Keratinocyte (primary cell): ENCODE measurements at regions not wholly inside any gene's neighbourhood (a gene's known extent, or its start where the extent isn't known, plus 50 kb on each side); places are given as distances from the start of the nearest gene placed in this dataset.

Experiments used
- DNase-seq: peaks from one replicate; pipeline ENCODE4 v3.0.0-alpha.2; 2011; ENCODE audit warnings: low read depth, missing footprints, low spot score
- FAIRE-seq: peaks from 2 replicates; lab custom pipeline; 2011; peaks lifted over from hg19 to GRCh38; lab: Jason Lieb, UNC
- H2AFZ ChIP-seq: 2 replicates; pipeline ENCODE4 v1.6.0; 2012; ENCODE audit warnings: low read length, control low read depth, inconsistent platforms; ENCODE audit not compliant: control insufficient read depth
- H3K27ac ChIP-seq: 2 replicates; pipeline ENCODE4 v1.5.1; 2011; ENCODE audit warnings: low read length; ENCODE audit not compliant: control insufficient read depth, insufficient read depth
- H3K27me3 ChIP-seq: 3 replicates; pipeline ENCODE4 v1.6.0; 2011; ENCODE audit warnings: low read length; ENCODE audit not compliant: control insufficient read depth, insufficient read depth; ENCODE audit errors: extremely low read depth
- H3K36me3 ChIP-seq, 2 experiments: 2 replicates in 1 of 2; 3 replicates in 1 of 2; pipeline ENCODE4 v1.5.1; 2011; ENCODE audit warnings: low read length in 2 of 2, mild to moderate bottlenecking in 1 of 2; ENCODE audit not compliant: control insufficient read depth in 2 of 2, insufficient read depth in 2 of 2; ENCODE audit errors: extremely low read depth in 1 of 2
- H3K4me1 ChIP-seq: 3 replicates; pipeline ENCODE4 v1.5.1; 2011; ENCODE audit warnings: low read length; ENCODE audit not compliant: control insufficient read depth, insufficient read depth; ENCODE audit errors: extremely low read depth
- H3K4me2 ChIP-seq: 3 replicates; pipeline ENCODE4 v1.6.0; 2011; ENCODE audit warnings: low read depth, low read length; ENCODE audit not compliant: control insufficient read depth, insufficient read depth; ENCODE audit errors: extremely low read depth
- H3K4me3 ChIP-seq, 3 experiments: fragments of 200-600 bp in 1 of 3; sonication (generic) in 1 of 3; 2 replicates in 2 of 3; 3 replicates in 1 of 3; pipeline ENCODE4 v1.5.1; 2011 to 2016; ENCODE audit warnings: low read length in 3 of 3, mild to moderate bottlenecking in 3 of 3, control low read depth in 2 of 3, inconsistent platforms in 1 of 3, low read depth in 1 of 3, mixed read lengths in 1 of 3, mixed run types in 1 of 3, moderate library complexity in 1 of 3; ENCODE audit not compliant: control insufficient read depth in 2 of 3, insufficient read depth in 2 of 3; ENCODE audit errors: extremely low read depth in 1 of 3
- H3K79me2 ChIP-seq: 2 replicates; pipeline ENCODE4 v1.6.0; 2012; ENCODE audit warnings: low read length; ENCODE audit not compliant: control insufficient read depth, insufficient read depth
- H3K9ac ChIP-seq: 3 replicates; pipeline ENCODE4 v1.6.0; 2011; ENCODE audit warnings: low read length; ENCODE audit not compliant: control insufficient read depth, insufficient read depth; ENCODE audit errors: extremely low read depth
- H3K9me1 ChIP-seq: 3 replicates; pipeline ENCODE4 v1.6.0; 2011; ENCODE audit warnings: low read length; ENCODE audit not compliant: control insufficient read depth, insufficient read depth; ENCODE audit errors: extremely low read depth
- H3K9me3 ChIP-seq: 2 replicates; pipeline ENCODE4 v1.5.1; 2012; ENCODE audit warnings: low read depth, low read length; ENCODE audit not compliant: control insufficient read depth
- H4K20me1 ChIP-seq: 3 replicates; pipeline ENCODE4 v1.6.0; 2011; ENCODE audit warnings: low read length; ENCODE audit not compliant: control insufficient read depth, insufficient read depth; ENCODE audit errors: extremely low read depth
- EZH2 ChIP-seq: IDR thresholded peaks from one replicate; pipeline ENCODE4 v1.6.1; 2012; ENCODE audit warnings: inconsistent platforms, mild to moderate bottlenecking, low read length, moderate library complexity
- dilution Hi-C: fragments of 300-500 bp; cut with MboI; formaldehyde crosslinking; loops from one replicate; pipeline ENCODE4 v1.7.0; 2020; ENCODE audit warnings: low sequenced_read_pairs; ENCODE audit not compliant: extremely low pct_ligation_motif_present
- TF ChIP-seq, protein P1 (sequence below), 3 experiments: IDR thresholded peaks in 1 of 3; conservative IDR thresholded peaks in 1 of 3; optimal IDR thresholded peaks in 1 of 3; 2 replicates in 2 of 3; 3 replicates in 1 of 3; pipeline versions ENCODE3 to v1.5.1; 2011; ENCODE audit warnings: low read length in 3 of 3, mild to moderate bottlenecking in 3 of 3, moderate library complexity in 2 of 3, control low read depth in 1 of 3, inconsistent platforms in 1 of 3; ENCODE audit not compliant: insufficient read depth in 2 of 3; ENCODE audit errors: extremely low read depth in 1 of 3

- peaks cover 33% of the 10 kb centered on the region for H3K4me1 ChIP-seq
- H3K9ac ChIP-seq: no peak overlapping the region
- no peak for FAIRE-seq
- H3K4me3 ChIP-seq: no peak overlapping the region
- no peaks in the 10 kb centered on the region for H3K27me3 ChIP-seq
- no peak for TF ChIP-seq EZH2
- TF ChIP-seq, protein P1, sequence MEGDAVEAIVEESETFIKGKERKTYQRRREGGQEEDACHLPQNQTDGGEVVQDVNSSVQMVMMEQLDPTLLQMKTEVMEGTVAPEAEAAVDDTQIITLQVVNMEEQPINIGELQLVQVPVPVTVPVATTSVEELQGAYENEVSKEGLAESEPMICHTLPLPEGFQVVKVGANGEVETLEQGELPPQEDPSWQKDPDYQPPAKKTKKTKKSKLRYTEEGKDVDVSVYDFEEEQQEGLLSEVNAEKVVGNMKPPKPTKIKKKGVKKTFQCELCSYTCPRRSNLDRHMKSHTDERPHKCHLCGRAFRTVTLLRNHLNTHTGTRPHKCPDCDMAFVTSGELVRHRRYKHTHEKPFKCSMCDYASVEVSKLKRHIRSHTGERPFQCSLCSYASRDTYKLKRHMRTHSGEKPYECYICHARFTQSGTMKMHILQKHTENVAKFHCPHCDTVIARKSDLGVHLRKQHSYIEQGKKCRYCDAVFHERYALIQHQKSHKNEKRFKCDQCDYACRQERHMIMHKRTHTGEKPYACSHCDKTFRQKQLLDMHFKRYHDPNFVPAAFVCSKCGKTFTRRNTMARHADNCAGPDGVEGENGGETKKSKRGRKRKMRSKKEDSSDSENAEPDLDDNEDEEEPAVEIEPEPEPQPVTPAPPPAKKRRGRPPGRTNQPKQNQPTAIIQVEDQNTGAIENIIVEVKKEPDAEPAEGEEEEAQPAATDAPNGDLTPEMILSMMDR (optimal IDR thresholded peaks at IDR 0.05 in 1 of 3, IDR thresholded peaks at IDR 0.05 in 1 of 3, conservative IDR thresholded peaks at IDR 0.05 in 1 of 3; ENCODE audit: extremely low read depth in 1 of 3, insufficient read depth in 2 of 3, low read length in 3 of 3): no peak
- H4K20me1 ChIP-seq: no peaks in the 10 kb centered on the region
- DNase-seq: no peak
- no peak overlapping the region for H2AFZ ChIP-seq
- H3K79me2 ChIP-seq: no peaks in the 10 kb centered on the region
- H3K9me1 ChIP-seq: no peaks in the 10 kb centered on the region
- no peaks in the 10 kb centered on the region for H3K9me3 ChIP-seq
- H3K4me2 ChIP-seq: no peak overlapping the region
- no peaks in the 10 kb centered on the region for H3K36me3 ChIP-seq
- dilution Hi-C loops: no loop called here
- H3K27ac ChIP-seq: no peak overlapping the region
Observed at GRCh38 chr7:42674541-42674940, 237.3 kb downstream of the C7orf25 start.

DNA sequence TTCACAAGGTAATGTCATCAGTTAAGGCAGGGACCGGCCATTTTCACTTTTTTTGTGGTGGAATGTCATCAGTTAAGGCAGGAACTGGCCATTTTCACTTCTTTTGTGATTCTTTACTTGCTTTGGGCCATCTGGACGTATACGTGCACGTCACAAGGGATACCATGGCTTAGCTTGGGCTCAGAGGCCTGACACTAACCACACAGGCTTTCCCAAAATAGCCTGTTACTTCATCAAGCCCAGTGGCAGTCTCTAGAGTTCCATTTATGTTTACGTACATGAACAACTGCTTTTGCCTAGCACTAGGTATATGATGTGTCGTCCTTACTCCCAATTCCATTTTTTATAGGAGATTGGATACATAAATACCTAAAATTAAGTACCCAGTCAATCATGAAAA lies 237.9 kb downstream of the C7orf25 start:
- no peak overlapping the region for H2AFZ ChIP-seq
- DNase-seq (no peak), FAIRE-seq (no peak)
- H3K9me3 ChIP-seq: no peaks in the 10 kb centered on the region
- no peaks in the 10 kb centered on the region for H3K36me3 ChIP-seq
- no peak overlapping the region for H3K4me3 ChIP-seq
- H3K9ac ChIP-seq: no peak overlapping the region
- H3K4me1 ChIP-seq: peaks cover 33% of the 10 kb centered on the region
- no peak overlapping the region for H3K27ac ChIP-seq
- dilution Hi-C loops: no loop called here
- H3K9me1 ChIP-seq: no peaks in the 10 kb centered on the region
- H3K4me2 ChIP-seq: no peak overlapping the region
- no peaks in the 10 kb centered on the region for H4K20me1 ChIP-seq
- TF ChIP-seq, protein P1 (optimal IDR thresholded peaks at IDR 0.05 in 1 of 3, IDR thresholded peaks at IDR 0.05 in 1 of 3, conservative IDR thresholded peaks at IDR 0.05 in 1 of 3; ENCODE audit: extremely low read depth in 1 of 3, insufficient read depth in 2 of 3, low read length in 3 of 3): no peak
- no peak for TF ChIP-seq EZH2
- no peaks in the 10 kb centered on the region for H3K79me2 ChIP-seq
- H3K27me3 ChIP-seq: no peaks in the 10 kb centered on the region
